ENCODE measurements at regions not wholly inside any gene's neighbourhood (a gene's known extent, or its start where the extent isn't known, plus 50 kb on each side); places are given as distances from the start of the nearest gene placed in this dataset.

DNA sequence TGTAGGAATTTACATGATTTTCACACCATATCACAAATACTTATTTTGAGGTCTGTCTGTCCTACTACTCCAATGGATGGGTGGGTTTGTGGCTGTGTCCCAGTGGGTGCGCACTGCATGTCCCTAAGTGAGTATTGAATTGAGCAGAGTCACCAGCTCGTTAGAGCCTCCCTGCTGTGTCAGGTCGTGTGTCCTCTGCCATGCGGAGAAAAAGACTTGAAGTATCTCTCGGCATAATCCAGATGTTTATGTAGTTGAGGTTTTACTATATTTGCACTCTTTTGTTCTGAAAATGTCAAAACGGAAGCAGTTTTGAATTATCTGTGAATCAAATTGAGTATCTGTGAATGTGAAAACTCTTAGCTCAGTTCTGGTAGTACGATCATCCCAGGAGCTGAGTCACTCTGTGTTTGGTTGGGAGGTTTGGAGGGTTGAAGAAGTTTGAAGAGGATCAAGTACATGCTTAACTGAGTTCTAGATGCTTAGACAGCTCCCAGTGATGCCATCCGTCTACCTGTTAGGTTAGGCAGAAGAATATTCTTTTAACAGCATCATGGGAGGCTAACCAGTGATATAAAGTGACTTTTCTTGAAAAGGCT is 194.2 kb downstream of the TENT4A start:
- in situ Hi-C loops (cut with MboI; ENCODE audit: low sequenced_read_pairs) = no loop called here
- H3K4ac ChIP-seq (ENCODE audit: low read depth, low read length) = no peak overlapping the region

More for the DNA sequence above, 194.2 kb downstream of the TENT4A start:
- Histone ChIP-seq H3K27me3 (ENCODE audit: control insufficient read depth, insufficient read depth, low read length) (no peaks in the 10 kb centered on the region), H3K9me3 (ENCODE audit: control insufficient read depth, insufficient read depth, low read length) (peaks cover 40% of the 10 kb centered on the region), H2AK5ac (ENCODE audit: low read depth, low read length) (no peak overlapping the region), H3K4me2 (ENCODE audit: low read depth, low read length) (no peak overlapping the region), H2AK9ac (replicated peaks; ENCODE audit: low read depth, low read length, poor library complexity) (no peak overlapping the region), H3K27ac (ENCODE audit: insufficient read depth, low read length) (no peak overlapping the region), H4K8ac (ENCODE audit: low read depth in 2 of 2, low read length in 2 of 2) (no peak overlapping the region), H2AFZ (replicated peaks; ENCODE audit: low read length, poor library complexity) (no peak overlapping the region), H4K91ac (ENCODE audit: insufficient read depth, low read depth, low read length) (no peak overlapping the region), H2BK5ac (ENCODE audit: low read depth, low read length, poor library complexity, severe bottlenecking) (no peak overlapping the region), H2BK15ac (ENCODE audit: low read depth, low read length) (no peak overlapping the region), H4K20me1 (ENCODE audit: insufficient read depth, low read length) (no peaks in the 10 kb centered on the region), H3K9ac (ENCODE audit: low read depth, low read length) (no peak overlapping the region), H3K36me3 (ENCODE audit: control insufficient read depth, insufficient read depth, low read length) (no peaks in the 10 kb centered on the region), H3K18ac (ENCODE audit: low read depth, low read length) (no peak overlapping the region), H3K4me3 (ENCODE audit: insufficient read depth, low read depth, low read length) (no peak overlapping the region), H3K56ac (ENCODE audit: extremely low read depth, insufficient read depth, low read length) (no peak overlapping the region), H3K23ac (ENCODE audit: low read depth, low read length) (no peak overlapping the region), H2BK120ac (ENCODE audit: low read depth, low read length) (no peak overlapping the region), H3K79me1 (ENCODE audit: low read depth in 1 of 2, low read length in 2 of 2) (no peaks in the 10 kb centered on the region), H2BK20ac (ENCODE audit: low read depth, low read length) (no peak overlapping the region), H3K14ac (replicated peaks; ENCODE audit: low read depth, low read length) (no peak overlapping the region), H3K4me1 (ENCODE audit: control insufficient read depth, insufficient read depth, low read length) (no peaks in the 10 kb centered on the region), H3K9me1 (ENCODE audit: insufficient read depth, low read length) (no peaks in the 10 kb centered on the region), H4K5ac (ENCODE audit: low read depth, low read length) (no peak overlapping the region)
- dilution Hi-C loops (cut with HindIII; ENCODE audit: low sequenced_read_pairs, unreplicated experiment) = no loop called here
- WGBS, 2 experiments (ENCODE audit: extremely low coverage in 2 of 2, insufficient read length in 1 of 2) = 69% methylated on average over 3 of the region's 8 CpGs; no CpG with 5 or more reads in 1 of the 2 experiments
- TF ChIP-seq SMC3 (IDR thresholded peaks at IDR 0.05; ENCODE audit: low read depth, low read length) (no peak), MXI1 (IDR thresholded peaks at IDR 0.05; ENCODE audit: borderline replicate concordance, low read depth, low read length) (no peak)
- ChIA-PET CTCF (interaction anchor here (0.6 kb wide), 1 partner anchor 1625 kb away, joined by 3 read pairs; no protein-coding TSS in a partner anchor), POLR2A (ENCODE audit: unreplicated experiment) (no interaction called here)
- DNase-seq (no peak), ATAC-seq (ENCODE audit: low read depth) (no peak)
- no TSS peak for BruUV-seq (replicated peaks)
- intact Hi-C loops (cut with micrococcal nuclease) = no loop called here

All from IMR-90 (cell line).